Prostate gland (tissue), 2 donors: ENCODE measurements at regions not wholly inside any gene's neighbourhood (a gene's known extent, or its start where the extent isn't known, plus 50 kb on each side); places are given as distances from the start of the nearest gene placed in this dataset.
A peak's percentile ranks its signal among the peaks of the same experiment; 100 is the strongest.

Experiments used
- DNase-seq: peaks from one replicate; pipeline ENCODE4 v3.0.0-alpha.2; 2019; ENCODE audit warnings: low spot score
- H3K27ac ChIP-seq, 2 donors: fragments of 200-600 bp; sonication (generic); 2 replicates each; pipeline ENCODE4 v1.5.1; 2017 to 2019
- H3K27me3 ChIP-seq: fragments of 200-600 bp; sonication (generic); replicated peaks from 2 replicates; pipeline ENCODE4 v1.5.1; 2019; ENCODE audit not compliant: insufficient read depth
- H3K36me3 ChIP-seq, 2 donors: fragments of 200-600 bp; sonication (generic); 1 replicate in 1 of 2; 2 replicates in 1 of 2; pipeline versions ENCODE4 v1.5.1 to v1.8.1; 2017 to 2019
- H3K4me1 ChIP-seq: fragments of 200-600 bp; sonication (generic); replicated peaks from 2 replicates; pipeline ENCODE4 v1.5.1; 2019
- H3K4me3 ChIP-seq, 2 donors: fragments of 200-600 bp; sonication (generic); 2 replicates each; pipeline ENCODE4 v1.5.1; 2017 to 2019
- H3K9me3 ChIP-seq: fragments of 200-600 bp; sonication (generic); 2 replicates; pipeline ENCODE4 v1.5.1; 2017
- CTCF ChIP-seq, 4 experiments: fragments of 200-600 bp in 2 of 4; fragments of 450-650 bp in 2 of 4; sonication (generic) in 2 of 4; IDR thresholded peaks; 1 replicate in 3 of 4; 2 replicates in 1 of 4; pipeline ENCODE4 v1.5.1; 2016 to 2019; ENCODE audit warnings: antibody characterized with exemption in 4 of 4, mild to moderate bottlenecking in 2 of 4, moderate library complexity in 2 of 4
- POLR2A ChIP-seq: fragments of 450-650 bp; IDR thresholded peaks from one replicate; pipeline ENCODE4 v1.6.1; 2016; ENCODE audit warnings: antibody characterized with exemption, mild to moderate bottlenecking
- POLR2AphosphoS5 ChIP-seq: sonication (generic); formaldehyde crosslinking; IDR thresholded peaks from one replicate; pipeline ENCODE4 v1.6.1; 2017; ENCODE audit warnings: antibody characterized with exemption
- WGBS: methylation state at CpG from one replicate; pipeline ENCODE4 v1.1.5; 2018; 5-methylcytosine and 5-hydroxymethylcytosine counted together
- intact Hi-C: fragments of 100-400 bp; cut with DNase I; formaldehyde crosslinking; loops from one replicate; pipeline ENCODE4 v1.14.2; 2022

GRCh38 chr9:88646539-88647300, 111.7 kb downstream of the NXNL2 start:
- WGBS: 81% methylated on average over 8 of the region's 8 CpGs
- H3K4me1 ChIP-seq: no peaks in the 10 kb centered on the region
- H3K27ac ChIP-seq: no peak overlapping the region
- H3K4me3 ChIP-seq: no peak overlapping the region
- DNase-seq: no peak
- intact Hi-C loops: no loop called here
- H3K36me3 ChIP-seq: no peaks in the 10 kb centered on the region
- no peaks in the 10 kb centered on the region for H3K27me3 ChIP-seq
- no peaks in the 10 kb centered on the region for H3K9me3 ChIP-seq
- no peak for TF ChIP-seq POLR2A
- TF ChIP-seq CTCF (IDR thresholded peaks at IDR 0.05): no peak
- no peak for TF ChIP-seq POLR2AphosphoS5

GRCh38 chr9:88651682-88652633, 117.0 kb downstream of the NXNL2 start:
- Histone ChIP-seq H3K4me1 (no peaks in the 10 kb centered on the region), H3K36me3 (no peaks in the 10 kb centered on the region), H3K27me3 (no peaks in the 10 kb centered on the region), H3K9me3 (no peaks in the 10 kb centered on the region), H3K4me3 (no peak overlapping the region), H3K27ac (peak overlapping the region in 1 of 2 donors; percentile 19)
- intact Hi-C loops: loop anchor here (5.0 to 10.0 kb wide), 2 partner anchors 45 to 93 kb away; no protein-coding TSS in a partner anchor
- 66% methylated on average over 10 of the region's 10 CpGs for whole genome bisulfite sequencing
- DNase-seq: peak; percentile 29
- TF ChIP-seq POLR2A (no peak), POLR2AphosphoS5 (peak; percentile 22)

GRCh38 chr9:88652876-88653275, 117.9 kb downstream of the NXNL2 start:
- Histone ChIP-seq H3K9me3 (no peaks in the 10 kb centered on the region), H3K4me3 (no peak overlapping the region), H3K4me1 (no peaks in the 10 kb centered on the region), H3K36me3 (no peaks in the 10 kb centered on the region), H3K27me3 (no peaks in the 10 kb centered on the region), H3K27ac (peak overlapping the region in 1 of 2 donors; percentile 19)
- 38% methylated on average over 1 of the region's 1 CpG for WGBS
- no peak for DNase-seq
- intact Hi-C loops: loop anchor here (5.0 to 10.0 kb wide), 2 partner anchors 46 to 92 kb away; no protein-coding TSS in a partner anchor
- TF ChIP-seq POLR2AphosphoS5 (no peak), POLR2A (no peak), CTCF (IDR thresholded peaks at IDR 0.05) (no peak)

GRCh38 chr9:88653406-88653805, 118.4 kb downstream of the NXNL2 start:
- Histone ChIP-seq H3K4me3 (no peak overlapping the region), H3K27ac (no peak overlapping the region), H3K4me1 (no peaks in the 10 kb centered on the region), H3K27me3 (no peaks in the 10 kb centered on the region), H3K36me3 (no peaks in the 10 kb centered on the region), H3K9me3 (no peaks in the 10 kb centered on the region)
- DNase-seq: no peak
- intact Hi-C loops: loop anchor here (5.0 to 10.0 kb wide), 2 partner anchors 46 to 91 kb away; no protein-coding TSS in a partner anchor
- 20% methylated on average over 2 of the region's 2 CpGs for WGBS
- TF ChIP-seq POLR2AphosphoS5 (no peak), CTCF (IDR thresholded peaks at IDR 0.05) (no peak), POLR2A (no peak)

GRCh38 chr9:88653911-88654310, 118.9 kb downstream of the NXNL2 start:
- H3K4me3 ChIP-seq: no peak overlapping the region
- H3K27ac ChIP-seq: no peak overlapping the region
- WGBS: 71% methylated on average over 3 of the region's 3 CpGs
- intact Hi-C loops: loop anchor here (5.0 to 10.0 kb wide), 2 partner anchors 47 to 91 kb away; no protein-coding TSS in a partner anchor
- H3K4me1 ChIP-seq: no peaks in the 10 kb centered on the region
- DNase-seq: no peak
- no peaks in the 10 kb centered on the region for H3K9me3 ChIP-seq
- no peaks in the 10 kb centered on the region for H3K27me3 ChIP-seq
- H3K36me3 ChIP-seq: no peaks in the 10 kb centered on the region
- TF ChIP-seq POLR2AphosphoS5 (no peak), CTCF (IDR thresholded peaks at IDR 0.05) (no peak), POLR2A (no peak)
